ENCODE measurements at regions not wholly inside any gene's neighbourhood (a gene's known extent, or its start where the extent isn't known, plus 50 kb on each side); places are given as distances from the start of the nearest gene placed in this dataset.
A peak's percentile ranks its signal among the peaks of the same experiment; 100 is the strongest.

DNA sequence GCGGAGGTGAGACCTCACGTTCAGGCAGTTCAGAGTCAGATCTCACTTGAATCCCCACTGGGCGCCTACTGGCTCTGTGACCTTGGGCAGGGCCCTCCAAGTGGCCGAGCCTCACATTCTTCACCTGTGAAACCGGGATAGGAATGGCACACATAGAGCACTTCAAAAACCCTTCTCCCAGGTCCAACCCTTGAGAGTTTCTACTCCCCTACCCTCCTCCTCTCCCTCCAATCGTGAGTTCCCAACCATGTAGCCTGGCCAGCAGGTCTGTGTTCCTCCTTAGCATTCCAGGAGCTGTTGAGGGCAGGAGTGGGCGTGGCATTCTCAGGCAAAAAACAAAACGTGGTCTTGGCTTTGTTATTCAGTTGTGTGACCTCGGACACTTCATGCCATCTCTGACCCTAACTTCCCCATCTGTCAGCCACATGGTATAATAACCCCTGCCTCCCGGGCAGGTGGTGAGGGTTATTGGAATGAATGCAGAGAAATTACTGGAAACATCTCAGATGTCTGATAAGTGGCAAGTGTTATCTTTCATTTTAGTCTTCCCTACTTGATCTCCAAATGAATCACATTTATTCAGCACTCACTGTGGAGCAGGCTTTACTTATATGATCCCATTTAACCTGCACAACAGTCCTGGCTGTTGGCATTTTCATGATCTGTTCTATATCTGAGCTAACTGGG is 112.8 kb upstream of the BOD1 start:
- H3K27ac Mint-ChIP-seq, result no peak overlapping the region
- Histone ChIP-seq H3K36me3 (ENCODE audit: control insufficient read depth in 2 of 3, insufficient read depth in 3 of 3, low read length in 3 of 3) (no peaks in the 10 kb centered on the region), H3K4me3 (ENCODE audit: low read length) (no peak overlapping the region), H3K4me1 (ENCODE audit: control insufficient read depth in 2 of 2, insufficient read depth in 2 of 2, low read length in 2 of 2) (no peaks in the 10 kb centered on the region), H3K27me3 (ENCODE audit: control insufficient read depth in 2 of 2, insufficient read depth in 2 of 2, low read length in 2 of 2) (no peaks in the 10 kb centered on the region), H3K9me3 (ENCODE audit: control insufficient read depth in 2 of 3, low read length in 3 of 3) (no peaks in the 10 kb centered on the region), H3K27ac (ENCODE audit: low read depth, low read length) (no peak overlapping the region)
- H3K27me3 Mint-ChIP-seq, result peaks cover 0 to 4% (median 0%) of the 10 kb centered on the region in 5 donors
- peaks cover 0 to 5% (median 0%) of the 10 kb centered on the region in 11 donors for H3K9me3 Mint-ChIP-seq
- ATAC-seq, result no peak
- CTCF ChIA-PET, result no interaction called here
- intact Hi-C loops (cut with micrococcal nuclease), result no loop called here
- H3K4me3 Mint-ChIP-seq, result no peak overlapping the region
- POLR2A ChIA-PET, result no interaction called here
- no peaks in the 10 kb centered on the region for H3K4me1 Mint-ChIP-seq
- H3K36me3 Mint-ChIP-seq, result no peaks in the 10 kb centered on the region
- no peak for DNase-seq

DNA sequence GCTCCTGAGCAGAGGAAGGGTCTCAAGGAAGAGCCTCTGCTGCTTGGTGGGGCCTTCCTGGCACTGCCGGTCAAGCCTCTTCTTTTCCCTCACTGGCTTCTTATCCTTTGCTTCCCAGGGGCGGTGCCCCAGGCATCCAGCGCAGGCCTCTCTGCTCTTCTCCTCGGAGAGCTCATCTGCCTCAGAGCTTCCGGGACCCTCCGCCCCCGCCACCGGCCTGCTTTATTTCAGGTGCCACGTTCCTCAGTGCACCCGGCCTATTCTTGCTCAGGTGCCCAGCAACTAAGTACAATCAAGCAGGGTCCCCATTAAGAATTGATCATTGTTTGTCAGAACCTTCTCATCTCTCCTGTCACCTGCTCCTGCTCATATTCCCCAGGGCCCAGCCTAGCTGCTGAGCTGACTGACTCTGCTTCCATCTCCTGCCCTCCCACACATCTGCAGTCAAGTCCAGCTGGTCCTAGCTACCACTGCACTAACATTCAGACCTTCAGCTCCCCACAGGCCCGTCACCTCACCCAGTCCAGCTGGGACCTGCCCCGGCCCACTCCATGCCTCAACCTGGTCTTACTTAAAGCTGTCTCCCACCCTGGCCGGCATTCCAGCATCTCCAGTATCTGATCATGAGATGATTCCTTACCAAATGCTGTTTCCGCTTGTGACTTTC is 114.3 kb upstream of the BOD1 start:
- H3K36me3 ChIP-seq (ENCODE audit: control insufficient read depth in 2 of 3, insufficient read depth in 3 of 3, low read length in 3 of 3), result no peaks in the 10 kb centered on the region
- H3K4me3 Mint-ChIP-seq, result no peak overlapping the region
- H3K9me3 Mint-ChIP-seq, result peaks cover 0 to 3% (median 0%) of the 10 kb centered on the region in 11 donors
- H3K27me3 ChIP-seq (ENCODE audit: control insufficient read depth in 2 of 2, insufficient read depth in 2 of 2, low read length in 2 of 2), result no peaks in the 10 kb centered on the region
- H3K27ac ChIP-seq (ENCODE audit: low read depth, low read length), result no peak overlapping the region
- intact Hi-C loops (cut with micrococcal nuclease), result no loop called here
- DNase-seq, result no peak
- no peaks in the 10 kb centered on the region for H3K36me3 Mint-ChIP-seq
- no peak overlapping the region for H3K27ac Mint-ChIP-seq
- no peak overlapping the region for H3K4me3 ChIP-seq (ENCODE audit: low read length)
- no peaks in the 10 kb centered on the region for H3K27me3 Mint-ChIP-seq
- ChIA-PET CTCF (no interaction called here), POLR2A (no interaction called here)
- no peaks in the 10 kb centered on the region for H3K9me3 ChIP-seq (ENCODE audit: control insufficient read depth in 2 of 3, low read length in 3 of 3)
- H3K4me1 ChIP-seq (ENCODE audit: control insufficient read depth in 2 of 2, insufficient read depth in 2 of 2, low read length in 2 of 2), result no peaks in the 10 kb centered on the region
- ATAC-seq, result no peak
- H3K4me1 Mint-ChIP-seq, result no peaks in the 10 kb centered on the region

DNA sequence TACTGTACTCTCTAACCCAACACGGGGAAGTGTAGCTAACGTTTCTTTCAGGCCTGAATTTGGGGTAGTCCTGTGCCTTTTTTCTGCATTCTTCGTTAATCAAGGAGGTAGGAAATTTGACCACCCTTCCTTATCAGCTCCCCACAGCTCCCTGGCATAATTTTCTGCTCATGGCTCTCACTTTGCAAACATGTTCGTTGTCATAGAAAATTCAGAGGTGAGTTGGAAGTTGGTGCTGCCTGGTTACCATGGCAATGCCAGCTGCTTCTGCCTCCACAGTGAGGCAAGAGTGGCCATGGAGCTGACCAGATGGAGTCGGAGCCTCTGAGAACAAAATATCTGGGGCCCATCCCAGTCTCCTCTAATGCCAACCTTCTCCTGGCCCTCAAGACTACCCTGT is 116.6 kb upstream of the BOD1 start:
- no peak for ATAC-seq
- intact Hi-C loops (cut with micrococcal nuclease), result no loop called here
- no peak overlapping the region for H3K4me3 ChIP-seq (ENCODE audit: low read length)

DNA sequence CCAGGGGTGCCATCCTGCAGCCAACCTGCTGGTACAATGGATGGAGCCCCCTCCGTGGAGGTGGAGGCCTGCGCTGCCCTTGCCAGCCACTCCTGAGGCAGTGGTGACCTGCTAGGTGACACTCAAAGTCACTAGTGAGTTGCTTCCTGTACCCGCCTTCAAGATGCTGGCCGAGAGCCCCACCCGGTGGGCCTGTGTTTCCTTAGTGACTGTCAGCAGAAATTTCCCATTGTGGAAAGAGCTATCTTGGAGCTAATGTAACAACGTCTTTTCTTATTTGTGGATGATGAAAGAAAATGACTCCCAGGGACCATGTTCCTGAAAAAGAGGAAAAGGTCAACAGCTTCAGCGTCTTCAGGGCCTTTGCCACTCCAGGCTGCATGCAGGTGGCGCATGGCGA is 117.0 kb upstream of the BOD1 start:
- peaks cover 0 to 3% (median 0%) of the 10 kb centered on the region in 11 donors for H3K9me3 Mint-ChIP-seq
- CTCF ChIA-PET, result no interaction called here
- intact Hi-C loops (cut with micrococcal nuclease), result no loop called here

More for the DNA sequence above, 116.6 kb upstream of the BOD1 start:
- Mint-ChIP-seq H3K4me3 (no peak overlapping the region), H3K27me3 (peaks cover 0 to 3% (median 0%) of the 10 kb centered on the region in 5 donors), H3K9me3 (peaks cover 0 to 3% (median 0%) of the 10 kb centered on the region in 11 donors), H3K27ac (no peak overlapping the region), H3K4me1 (peaks cover 0 to 3% (median 0%) of the 10 kb centered on the region in 7 donors), H3K36me3 (no peaks in the 10 kb centered on the region)
- no peaks in the 10 kb centered on the region for H3K9me3 ChIP-seq (ENCODE audit: control insufficient read depth in 2 of 3, low read length in 3 of 3)
- ChIA-PET CTCF (no interaction called here), POLR2A (no interaction called here)
- DNase-seq, result no peak
- H3K4me1 ChIP-seq (ENCODE audit: control insufficient read depth in 2 of 2, insufficient read depth in 2 of 2, low read length in 2 of 2), result no peaks in the 10 kb centered on the region
- no peaks in the 10 kb centered on the region for H3K27me3 ChIP-seq (ENCODE audit: control insufficient read depth in 2 of 2, insufficient read depth in 2 of 2, low read length in 2 of 2)
- no peak overlapping the region for H3K27ac ChIP-seq (ENCODE audit: low read depth, low read length)
- H3K36me3 ChIP-seq (ENCODE audit: control insufficient read depth in 2 of 3, insufficient read depth in 3 of 3, low read length in 3 of 3), result no peaks in the 10 kb centered on the region

DNA sequence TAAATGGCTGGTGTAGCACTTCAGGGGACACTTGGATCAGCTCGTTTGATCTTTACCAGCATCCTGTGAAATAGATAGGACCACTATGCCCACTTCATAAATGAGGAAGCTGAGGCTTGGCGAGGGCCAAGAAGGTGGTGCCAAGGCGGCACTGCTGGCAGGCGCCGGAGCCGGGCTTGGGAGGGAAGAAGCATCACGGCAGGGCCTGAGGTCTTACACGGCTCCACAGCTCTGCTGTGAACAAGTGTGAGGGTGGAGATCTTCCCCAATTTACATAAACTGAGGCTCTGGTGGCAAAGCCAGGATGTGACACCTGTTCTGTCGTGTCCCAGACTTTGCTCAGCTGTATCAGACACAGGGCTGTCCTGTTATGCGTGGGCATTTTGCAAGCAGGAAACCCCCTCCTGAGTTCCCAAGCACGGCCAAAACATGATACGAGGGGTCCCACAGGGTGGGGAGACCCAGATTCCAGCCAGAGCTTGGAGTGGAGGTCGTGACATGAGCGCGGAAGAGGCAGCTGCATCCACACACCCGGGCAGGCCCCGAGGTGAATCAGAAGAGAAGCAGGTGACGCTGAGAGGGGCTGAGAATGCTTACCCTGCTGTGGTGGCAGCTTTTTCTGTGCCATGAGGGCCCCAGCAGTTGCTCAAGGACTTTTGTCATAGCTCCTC is 117.5 kb upstream of the BOD1 start:
- H3K4me3 Mint-ChIP-seq, result no peak overlapping the region
- Histone ChIP-seq H3K4me1 (ENCODE audit: control insufficient read depth in 2 of 2, insufficient read depth in 2 of 2, low read length in 2 of 2) (no peaks in the 10 kb centered on the region), H3K36me3 (ENCODE audit: control insufficient read depth in 2 of 3, insufficient read depth in 3 of 3, low read length in 3 of 3) (no peaks in the 10 kb centered on the region), H3K4me3 (ENCODE audit: low read length) (no peak overlapping the region), H3K27ac (ENCODE audit: low read depth, low read length) (no peak overlapping the region), H3K9me3 (ENCODE audit: control insufficient read depth in 2 of 3, low read length in 3 of 3) (no peaks in the 10 kb centered on the region), H3K27me3 (ENCODE audit: control insufficient read depth in 2 of 2, insufficient read depth in 2 of 2, low read length in 2 of 2) (no peaks in the 10 kb centered on the region)
- intact Hi-C loops (cut with micrococcal nuclease), result no loop called here
- peaks cover 0 to 3% (median 0%) of the 10 kb centered on the region in 5 donors for H3K27me3 Mint-ChIP-seq
- DNase-seq (no peak), ATAC-seq (peak; percentile 58)
- H3K36me3 Mint-ChIP-seq, result no peaks in the 10 kb centered on the region
- ChIA-PET CTCF (no interaction called here), POLR2A (no interaction called here)
- H3K4me1 Mint-ChIP-seq, result peaks cover 0 to 3% (median 0%) of the 10 kb centered on the region in 7 donors
- peak overlapping the region in 1 of 9 donors; percentile 59 for H3K27ac Mint-ChIP-seq
- H3K9me3 Mint-ChIP-seq, result peaks cover 0 to 3% (median 0%) of the 10 kb centered on the region in 11 donors

More for the DNA sequence above, 117.0 kb upstream of the BOD1 start:
- peaks cover 0 to 3% (median 0%) of the 10 kb centered on the region in 5 donors for H3K27me3 Mint-ChIP-seq
- Histone ChIP-seq H3K27me3 (ENCODE audit: control insufficient read depth in 2 of 2, insufficient read depth in 2 of 2, low read length in 2 of 2) (no peaks in the 10 kb centered on the region), H3K9me3 (ENCODE audit: control insufficient read depth in 2 of 3, low read length in 3 of 3) (no peaks in the 10 kb centered on the region), H3K4me1 (ENCODE audit: control insufficient read depth in 2 of 2, insufficient read depth in 2 of 2, low read length in 2 of 2) (no peaks in the 10 kb centered on the region), H3K27ac (ENCODE audit: low read depth, low read length) (no peak overlapping the region), H3K36me3 (ENCODE audit: control insufficient read depth in 2 of 3, insufficient read depth in 3 of 3, low read length in 3 of 3) (no peaks in the 10 kb centered on the region), H3K4me3 (ENCODE audit: low read length) (no peak overlapping the region)
- ATAC-seq, result no peak
- DNase-seq, result no peak
- peaks cover 0 to 3% (median 0%) of the 10 kb centered on the region in 7 donors for H3K4me1 Mint-ChIP-seq
- POLR2A ChIA-PET, result no interaction called here
- peak overlapping the region in 1 of 9 donors; percentile 59 for H3K27ac Mint-ChIP-seq
- no peaks in the 10 kb centered on the region for H3K36me3 Mint-ChIP-seq
- no peak overlapping the region for H3K4me3 Mint-ChIP-seq

DNA sequence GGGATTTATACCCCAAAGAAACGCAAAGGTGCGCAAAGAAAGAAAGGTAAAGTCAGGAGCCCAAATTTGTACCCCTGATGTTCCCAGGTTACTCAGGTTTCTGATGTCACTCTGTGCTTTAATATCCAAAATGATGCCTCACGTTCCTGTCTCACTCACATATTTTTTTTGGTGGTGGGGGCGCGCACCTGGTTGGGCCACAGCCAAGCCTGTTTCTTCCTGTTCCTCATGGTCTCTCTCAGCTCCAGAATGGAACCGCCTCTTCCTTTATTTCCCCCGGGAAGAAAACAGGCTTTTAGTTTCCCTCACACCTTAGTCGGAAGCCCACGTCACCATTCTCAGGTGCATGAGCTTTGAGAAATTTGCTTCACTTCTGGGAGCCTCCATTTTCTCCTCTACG is 118.3 kb upstream of the BOD1 start:
- ChIA-PET POLR2A (no interaction called here), CTCF (no interaction called here)
- H3K4me3 Mint-ChIP-seq, result no peak overlapping the region
- no peaks in the 10 kb centered on the region for H3K9me3 ChIP-seq (ENCODE audit: control insufficient read depth in 2 of 3, low read length in 3 of 3)
- no peak overlapping the region for H3K27ac Mint-ChIP-seq
- no peaks in the 10 kb centered on the region for H3K36me3 Mint-ChIP-seq
- no peak for ATAC-seq
- H3K9me3 Mint-ChIP-seq, result peaks cover 0 to 3% (median 0%) of the 10 kb centered on the region in 11 donors
- H3K4me1 Mint-ChIP-seq, result peaks cover 0 to 3% (median 0%) of the 10 kb centered on the region in 7 donors
- peaks cover 0 to 8% (median 3%) of the 10 kb centered on the region in 5 donors for H3K27me3 Mint-ChIP-seq
- no peaks in the 10 kb centered on the region for H3K27me3 ChIP-seq (ENCODE audit: control insufficient read depth in 2 of 2, insufficient read depth in 2 of 2, low read length in 2 of 2)
- intact Hi-C loops (cut with micrococcal nuclease), result no loop called here
- H3K36me3 ChIP-seq (ENCODE audit: control insufficient read depth in 2 of 3, insufficient read depth in 3 of 3, low read length in 3 of 3), result no peaks in the 10 kb centered on the region
- no peak overlapping the region for H3K4me3 ChIP-seq (ENCODE audit: low read length)
- H3K27ac ChIP-seq (ENCODE audit: low read depth, low read length), result no peak overlapping the region
- DNase-seq, result no peak
- H3K4me1 ChIP-seq (ENCODE audit: control insufficient read depth in 2 of 2, insufficient read depth in 2 of 2, low read length in 2 of 2), result no peaks in the 10 kb centered on the region

All from naive thymus-derived CD4-positive, alpha-beta T cell (primary cell).